ENCODE measurements at regions not wholly inside any gene's neighbourhood (a gene's known extent, or its start where the extent isn't known, plus 50 kb on each side); places are given as distances from the start of the nearest gene placed in this dataset.

DNA sequence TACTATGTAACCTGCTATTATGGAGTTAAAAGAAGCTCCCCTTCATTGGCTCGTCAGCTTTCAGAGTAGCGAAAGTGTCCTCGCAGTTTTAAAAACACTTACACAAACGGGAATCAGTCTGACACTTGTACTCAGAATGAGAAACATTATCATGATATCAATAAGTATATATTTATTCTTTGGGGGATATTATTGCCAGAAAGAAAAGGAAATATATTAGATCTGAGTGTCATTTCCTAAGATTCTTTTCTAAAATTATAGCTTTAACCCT, 584.5 kb downstream of the ZEB2 start:
- no peak for DNase-seq
- no peaks in the 10 kb centered on the region for H3K9me3 Mint-ChIP-seq (ENCODE audit: low read depth, unreplicated experiment)
- CTCF ChIA-PET: interaction anchor here (0.6 kb wide), 1 partner anchor 252 kb away, joined by 3 read pairs; no protein-coding TSS in a partner anchor
- H3K36me3 Mint-ChIP-seq (ENCODE audit: insufficient read depth, unreplicated experiment): peaks cover 52% of the 10 kb centered on the region
- intact Hi-C loops (cut with micrococcal nuclease; ENCODE audit: unreplicated experiment): loop anchor here (5.0 to 10.0 kb wide), 3 partner anchors 131 to 397 kb away; a partner anchor contains a TSS
- TF ChIP-seq, protein P1, sequence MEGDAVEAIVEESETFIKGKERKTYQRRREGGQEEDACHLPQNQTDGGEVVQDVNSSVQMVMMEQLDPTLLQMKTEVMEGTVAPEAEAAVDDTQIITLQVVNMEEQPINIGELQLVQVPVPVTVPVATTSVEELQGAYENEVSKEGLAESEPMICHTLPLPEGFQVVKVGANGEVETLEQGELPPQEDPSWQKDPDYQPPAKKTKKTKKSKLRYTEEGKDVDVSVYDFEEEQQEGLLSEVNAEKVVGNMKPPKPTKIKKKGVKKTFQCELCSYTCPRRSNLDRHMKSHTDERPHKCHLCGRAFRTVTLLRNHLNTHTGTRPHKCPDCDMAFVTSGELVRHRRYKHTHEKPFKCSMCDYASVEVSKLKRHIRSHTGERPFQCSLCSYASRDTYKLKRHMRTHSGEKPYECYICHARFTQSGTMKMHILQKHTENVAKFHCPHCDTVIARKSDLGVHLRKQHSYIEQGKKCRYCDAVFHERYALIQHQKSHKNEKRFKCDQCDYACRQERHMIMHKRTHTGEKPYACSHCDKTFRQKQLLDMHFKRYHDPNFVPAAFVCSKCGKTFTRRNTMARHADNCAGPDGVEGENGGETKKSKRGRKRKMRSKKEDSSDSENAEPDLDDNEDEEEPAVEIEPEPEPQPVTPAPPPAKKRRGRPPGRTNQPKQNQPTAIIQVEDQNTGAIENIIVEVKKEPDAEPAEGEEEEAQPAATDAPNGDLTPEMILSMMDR (IDR thresholded peaks at IDR 0.05; ENCODE audit: unreplicated experiment): no peak
- peaks cover 54% of the 10 kb centered on the region for H3K4me1 Mint-ChIP-seq (ENCODE audit: low read depth, unreplicated experiment)
- H3K27me3 Mint-ChIP-seq (ENCODE audit: unreplicated experiment): no peaks in the 10 kb centered on the region
- no TSS peak for BruUV-seq (replicated peaks)
- H3K27ac Mint-ChIP-seq (ENCODE audit: unreplicated experiment): peak overlapping the region; percentile 95
- peak overlapping the region; percentile 80 for H3K4me3 Mint-ChIP-seq (ENCODE audit: low read depth, unreplicated experiment)

DNA sequence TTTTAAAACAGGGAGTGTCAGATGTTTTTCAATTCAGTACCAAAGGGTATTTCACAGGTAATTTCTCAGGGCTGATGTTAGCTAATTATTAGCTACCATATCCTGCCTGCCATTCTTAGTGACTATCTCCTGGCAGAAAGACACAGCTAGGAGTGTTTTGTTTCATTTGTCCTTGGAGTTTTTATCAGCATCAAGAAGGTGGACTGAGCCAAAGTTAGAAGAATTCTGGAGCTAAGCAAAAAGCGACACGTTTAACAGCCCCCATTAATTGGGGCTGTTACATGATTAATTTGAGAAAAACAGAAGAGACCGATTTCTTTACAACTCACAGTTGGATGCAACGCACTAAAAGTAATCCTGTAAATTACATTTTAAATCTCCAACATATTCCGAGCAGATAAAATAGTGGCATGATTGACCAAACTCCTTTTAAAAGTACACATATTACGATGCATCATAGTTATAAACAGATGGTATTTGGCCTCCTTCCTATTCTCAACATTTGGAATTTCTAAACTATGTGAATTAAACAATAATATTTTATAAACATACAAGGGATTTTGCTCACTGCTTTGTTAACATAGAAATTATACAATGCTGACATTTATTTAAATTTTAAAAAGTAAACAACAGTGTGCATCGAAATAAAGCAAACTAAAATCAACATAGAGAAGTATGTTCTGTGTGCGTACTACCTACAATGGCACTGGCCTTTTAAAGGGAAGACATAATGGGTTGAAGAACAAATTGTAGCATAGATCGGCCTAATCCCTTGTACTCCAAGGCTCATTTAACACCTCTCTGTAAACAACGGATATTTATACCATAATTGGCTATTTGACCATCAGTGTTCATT, 585.1 kb downstream of the ZEB2 start:
- BruUV-seq (replicated peaks): no TSS peak
- Mint-ChIP-seq H3K4me1 (ENCODE audit: low read depth, unreplicated experiment) (peaks cover 49% of the 10 kb centered on the region), H3K27me3 (ENCODE audit: unreplicated experiment) (no peaks in the 10 kb centered on the region), H3K27ac (ENCODE audit: unreplicated experiment) (peak overlapping the region; percentile 95), H3K4me3 (ENCODE audit: low read depth, unreplicated experiment) (peak overlapping the region; percentile 80), H3K36me3 (ENCODE audit: insufficient read depth, unreplicated experiment) (peaks cover 49% of the 10 kb centered on the region), H3K9me3 (ENCODE audit: low read depth, unreplicated experiment) (no peaks in the 10 kb centered on the region)
- no peak for DNase-seq
- TF ChIP-seq, protein P1 (IDR thresholded peaks at IDR 0.05; ENCODE audit: unreplicated experiment): no peak
- CTCF ChIA-PET: interaction anchor here (0.6 kb wide), 3 partner anchors 42 to 1352 kb away, joined by 3 to 5 read pairs (median 5); no protein-coding TSS in a partner anchor
- intact Hi-C loops (cut with micrococcal nuclease; ENCODE audit: unreplicated experiment): loop anchor here (5.0 to 10.0 kb wide), 3 partner anchors 130 to 397 kb away; a partner anchor contains a TSS

DNA sequence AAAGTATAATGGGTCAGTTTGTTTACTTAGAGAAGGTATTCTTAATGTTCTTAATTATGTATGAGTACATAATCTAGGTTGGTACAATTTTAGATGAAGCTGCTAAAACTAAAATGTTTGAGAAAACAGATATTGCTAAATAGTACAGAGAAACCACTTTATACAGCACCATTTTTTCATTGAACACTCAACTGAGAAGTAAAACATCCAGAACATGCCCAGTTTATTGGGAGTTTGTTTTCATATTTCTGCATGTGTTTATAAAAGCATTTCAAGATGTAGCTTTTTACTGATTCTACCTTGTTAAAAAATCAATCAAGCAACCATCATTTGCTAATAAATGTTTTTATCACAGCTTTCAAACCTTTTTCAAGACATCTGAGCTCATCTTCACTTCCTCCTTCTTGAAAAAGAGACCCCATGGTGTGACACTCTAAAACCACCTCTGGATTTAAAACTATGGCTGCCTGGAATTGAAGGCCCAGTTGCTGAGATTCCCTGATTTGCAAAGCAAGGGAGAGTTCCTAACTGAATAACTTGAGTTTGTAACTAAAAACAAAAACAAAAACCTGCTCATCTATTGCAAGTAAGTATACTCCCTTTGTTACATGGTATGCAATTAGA, 585.9 kb downstream of the ZEB2 start:
- H3K27me3 Mint-ChIP-seq (ENCODE audit: unreplicated experiment): no peaks in the 10 kb centered on the region
- H3K4me1 Mint-ChIP-seq (ENCODE audit: low read depth, unreplicated experiment): peaks cover 41% of the 10 kb centered on the region
- H3K27ac Mint-ChIP-seq (ENCODE audit: unreplicated experiment): peak overlapping the region; percentile 95
- CTCF ChIA-PET: interaction anchor here (0.6 kb wide), 1 partner anchor 26 kb away, joined by 3 read pairs; no protein-coding TSS in a partner anchor
- peaks cover 41% of the 10 kb centered on the region for H3K36me3 Mint-ChIP-seq (ENCODE audit: insufficient read depth, unreplicated experiment)
- no peak for DNase-seq
- intact Hi-C loops (cut with micrococcal nuclease; ENCODE audit: unreplicated experiment): loop anchor here (10.0 kb wide), 2 partner anchors 129 to 249 kb away; no protein-coding TSS in a partner anchor
- TF ChIP-seq, protein P1 (IDR thresholded peaks at IDR 0.05; ENCODE audit: unreplicated experiment): no peak
- peak overlapping the region; percentile 80 for H3K4me3 Mint-ChIP-seq (ENCODE audit: low read depth, unreplicated experiment)
- BruUV-seq (replicated peaks): no TSS peak
- no peaks in the 10 kb centered on the region for H3K9me3 Mint-ChIP-seq (ENCODE audit: low read depth, unreplicated experiment)

DNA sequence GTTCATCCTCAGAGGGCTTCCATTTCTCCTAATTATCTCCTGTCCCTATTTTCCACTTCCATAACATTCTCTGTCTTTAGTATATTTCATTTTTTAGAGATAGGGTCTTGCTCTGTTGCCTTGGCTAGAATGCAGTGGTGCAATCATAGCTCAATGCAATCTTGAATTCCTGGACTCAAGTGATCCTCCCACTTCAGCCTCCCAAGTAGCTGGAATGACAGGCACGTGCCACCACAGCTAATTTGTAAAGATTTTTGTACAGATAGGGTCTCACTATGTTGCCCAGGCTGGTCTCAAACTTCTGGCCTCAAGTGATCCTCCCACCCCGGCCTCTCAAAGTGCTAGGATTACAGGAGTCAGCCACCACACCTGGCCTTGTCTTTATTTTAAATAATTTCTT, 589.0 kb downstream of the ZEB2 start:
- H3K4me3 Mint-ChIP-seq (ENCODE audit: low read depth, unreplicated experiment): no peak overlapping the region
- H3K36me3 Mint-ChIP-seq (ENCODE audit: insufficient read depth, unreplicated experiment): peaks cover 13% of the 10 kb centered on the region
- intact Hi-C loops (cut with micrococcal nuclease; ENCODE audit: unreplicated experiment): loop anchor here (10.0 kb wide), 2 partner anchors 126 to 246 kb away; no protein-coding TSS in a partner anchor
- no peak overlapping the region for H3K27ac Mint-ChIP-seq (ENCODE audit: unreplicated experiment)
- CTCF ChIA-PET: interaction anchor here (0.7 kb wide), 1 partner anchor 29 kb away, joined by 4 read pairs; no protein-coding TSS in a partner anchor
- no peaks in the 10 kb centered on the region for H3K27me3 Mint-ChIP-seq (ENCODE audit: unreplicated experiment)
- BruUV-seq (replicated peaks): no TSS peak
- TF ChIP-seq, protein P1 (IDR thresholded peaks at IDR 0.05; ENCODE audit: unreplicated experiment): no peak
- H3K9me3 Mint-ChIP-seq (ENCODE audit: low read depth, unreplicated experiment): no peaks in the 10 kb centered on the region
- peaks cover 26% of the 10 kb centered on the region for H3K4me1 Mint-ChIP-seq (ENCODE audit: low read depth, unreplicated experiment)
- no peak for DNase-seq
